T-cell (primary cell): ENCODE measurements at regions not wholly inside any gene's neighbourhood (a gene's known extent, or its start where the extent isn't known, plus 50 kb on each side); places are given as distances from the start of the nearest gene placed in this dataset.

ENCODE experiments used
- ATAC-seq, 4 experiments: fragments of 200-7000 bp in 3 of 4; fragments of 150-1000 bp in 1 of 4; cut with Tn5 transposase; replicated peaks in 1 of 4; 1 replicate in 3 of 4; 2 replicates in 1 of 4; pipeline ENCODE4 v1.10.0; 2021; ENCODE audit warnings: moderate library complexity in 3 of 4, mild to moderate bottlenecking in 2 of 4, moderate number of reproducible peaks in 1 of 4
- CTCF ChIA-PET, 2 donors: fragments of 300-600 bp; sonication (Branson Sonifier 250); formaldehyde crosslinking; loops; one replicate each; lab custom pipeline; 2022; ENCODE audit warnings: antibody characterized with exemption in 2 of 2; lab: Charles Lee
- POLR2A ChIA-PET, 2 donors: fragments of 300-600 bp; sonication (Branson Sonifier 250); formaldehyde crosslinking; loops; one replicate each; lab custom pipeline; 2022; ENCODE audit warnings: antibody characterized with exemption in 2 of 2; lab: Charles Lee
- DNase-seq, 35 experiments: peaks; one replicate each; pipeline versions ENCODE4 v3.0.0 to v3.0.0-alpha.2; 2013 to 2023
- H3K27ac ChIP-seq: one replicate; pipeline ENCODE4 v1.5.1; 2013; ENCODE audit warnings: low read length
- H3K27me3 ChIP-seq, 2 experiments: replicated peaks in 1 of 2; 1 replicate in 1 of 2; 2 replicates in 1 of 2; pipeline versions ENCODE4 v1.6.1 to v1.7.0; 2013; ENCODE audit warnings: low read length in 1 of 2, mixed read lengths in 1 of 2; ENCODE audit not compliant: control insufficient read depth in 2 of 2, insufficient read depth in 2 of 2; ENCODE audit errors: extremely low read depth in 1 of 2
- H3K36me3 ChIP-seq, 2 donors: 1 replicate in 1 of 2; 2 replicates in 1 of 2; pipeline versions ENCODE4 v1.6.1 to v1.7.0; 2013; ENCODE audit warnings: low read length in 1 of 2; ENCODE audit not compliant: control insufficient read depth in 2 of 2, insufficient read depth in 1 of 2; ENCODE audit errors: extremely low read depth in 1 of 2
- H3K4me1 ChIP-seq, 2 experiments: 1 replicate in 1 of 2; 2 replicates in 1 of 2; pipeline versions ENCODE4 v1.6.1 to v1.7.0; 2013; ENCODE audit warnings: low read length in 2 of 2, mixed read lengths in 1 of 2; ENCODE audit not compliant: insufficient read depth in 2 of 2, control insufficient read depth in 1 of 2; ENCODE audit errors: extremely low read depth in 1 of 2
- H3K4me3 ChIP-seq, 2 donors: 1 replicate in 1 of 2; 2 replicates in 1 of 2; pipeline versions ENCODE4 v1.5.1 to v1.7.0; 2013; ENCODE audit warnings: mild to moderate bottlenecking in 2 of 2, low read length in 1 of 2, moderate library complexity in 1 of 2; ENCODE audit not compliant: control insufficient read depth in 1 of 2; ENCODE audit errors: extremely low read depth in 1 of 2
- H3K9me3 ChIP-seq: 2 replicates; pipeline ENCODE4 v1.7.0; 2013
- H3K27ac Mint-ChIP-seq, 2 donors: one replicate each; pipeline ENCODE4 v1.8.0; 2020 to 2021; ENCODE audit warnings: mild to moderate bottlenecking in 2 of 2, mixed read lengths in 2 of 2
- H3K27me3 Mint-ChIP-seq, 2 donors: one replicate each; pipeline ENCODE4 v1.8.0; 2021 to 2022; ENCODE audit warnings: mixed read lengths in 2 of 2
- H3K36me3 Mint-ChIP-seq: one replicate; pipeline ENCODE4 v1.8.0; 2021; ENCODE audit warnings: mixed read lengths
- H3K4me1 Mint-ChIP-seq, 3 donors: one replicate each; pipeline ENCODE4 v1.8.0; 2020 to 2022; ENCODE audit warnings: mixed read lengths in 3 of 3, mild to moderate bottlenecking in 1 of 3
- H3K4me3 Mint-ChIP-seq, 3 donors: one replicate each; pipeline ENCODE4 v1.8.0; 2020 to 2022; ENCODE audit warnings: mild to moderate bottlenecking in 3 of 3, mixed read lengths in 3 of 3, moderate library complexity in 3 of 3
- H3K9me3 Mint-ChIP-seq, 3 donors: one replicate each; pipeline ENCODE4 v1.8.0; 2020 to 2022; ENCODE audit warnings: mixed read lengths in 3 of 3
- WGBS: methylation state at CpG from one replicate; pipeline ENCODE4 v1.1.5; 2013; ENCODE audit warnings: missing lambda C conversion rate; ENCODE audit not compliant: insufficient coverage; 5-methylcytosine and 5-hydroxymethylcytosine counted together

GRCh38 chr12:132408626-132409494 is 79.5 kb upstream of the GALNT9 start:
- peaks cover 0 to 2% of the 10 kb centered on the region in 2 donors for H3K27me3 Mint-ChIP-seq
- H3K9me3 Mint-ChIP-seq, result no peaks in the 10 kb centered on the region
- Histone ChIP-seq H3K9me3 (no peaks in the 10 kb centered on the region), H3K27ac (no peak overlapping the region), H3K4me3 (no peak overlapping the region), H3K4me1 (peaks cover 0 to 1% of the 10 kb centered on the region in 2 experiments), H3K27me3 (peaks cover 0 to 60% of the 10 kb centered on the region in 2 experiments), H3K36me3 (no peaks in the 10 kb centered on the region)
- ChIA-PET CTCF (interaction anchor here in 1 of 2 donors (0.7 kb wide), 1 partner anchor 22 kb away, joined by 3 read pairs; no protein-coding TSS in a partner anchor), POLR2A (no interaction called here)
- no peaks in the 10 kb centered on the region for H3K4me1 Mint-ChIP-seq
- no peak overlapping the region for H3K27ac Mint-ChIP-seq
- DNase-seq (no peak), ATAC-seq (no peak)
- H3K4me3 Mint-ChIP-seq, result no peak overlapping the region
- H3K36me3 Mint-ChIP-seq, result no peaks in the 10 kb centered on the region
- 75% methylated on average over 31 of the region's 33 CpGs for WGBS

- H3K27ac ChIP-seq, result no peak overlapping the region
Measured at GRCh38 chr12:132407992-132408391, 78.6 kb upstream of the GALNT9 start.

GRCh38 chr12:132407451-132407961 is 78.1 kb upstream of the GALNT9 start:
- no peak overlapping the region for H3K27ac ChIP-seq
- Mint-ChIP-seq H3K36me3 (no peaks in the 10 kb centered on the region), H3K27ac (no peak overlapping the region), H3K4me1 (no peaks in the 10 kb centered on the region), H3K27me3 (peaks cover 4 to 10% of the 10 kb centered on the region in 2 donors), H3K4me3 (no peak overlapping the region), H3K9me3 (no peaks in the 10 kb centered on the region)
- no peak for DNase-seq
- no peaks in the 10 kb centered on the region for H3K4me1 ChIP-seq
- H3K36me3 ChIP-seq, result no peaks in the 10 kb centered on the region
- ChIA-PET POLR2A (no interaction called here), CTCF (no interaction called here)
- ATAC-seq, result no peak
- peaks cover 0 to 70% of the 10 kb centered on the region in 2 experiments for H3K27me3 ChIP-seq
- H3K4me3 ChIP-seq, result no peak overlapping the region
- 71% methylated on average over 31 of the region's 32 CpGs for WGBS
- no peaks in the 10 kb centered on the region for H3K9me3 ChIP-seq

More at GRCh38 chr12:132407992-132408391, 78.6 kb upstream of the GALNT9 start:
- no peak for DNase-seq
- H3K36me3 ChIP-seq, result no peaks in the 10 kb centered on the region
- H3K4me1 Mint-ChIP-seq, result no peaks in the 10 kb centered on the region
- peaks cover 0 to 8% of the 10 kb centered on the region in 2 donors for H3K27me3 Mint-ChIP-seq
- no peak overlapping the region for H3K4me3 Mint-ChIP-seq
- H3K4me3 ChIP-seq, result no peak overlapping the region
- ATAC-seq, result no peak
- H3K27me3 ChIP-seq, result peaks cover 0 to 65% of the 10 kb centered on the region in 2 experiments
- ChIA-PET POLR2A (no interaction called here), CTCF (no interaction called here)
- H3K9me3 Mint-ChIP-seq, result no peaks in the 10 kb centered on the region
- H3K27ac Mint-ChIP-seq, result no peak overlapping the region
- H3K36me3 Mint-ChIP-seq, result no peaks in the 10 kb centered on the region
- H3K9me3 ChIP-seq, result no peaks in the 10 kb centered on the region
- H3K4me1 ChIP-seq, result no peaks in the 10 kb centered on the region
- 100% methylated on average over 1 of the region's 10 CpGs for WGBS

DNA sequence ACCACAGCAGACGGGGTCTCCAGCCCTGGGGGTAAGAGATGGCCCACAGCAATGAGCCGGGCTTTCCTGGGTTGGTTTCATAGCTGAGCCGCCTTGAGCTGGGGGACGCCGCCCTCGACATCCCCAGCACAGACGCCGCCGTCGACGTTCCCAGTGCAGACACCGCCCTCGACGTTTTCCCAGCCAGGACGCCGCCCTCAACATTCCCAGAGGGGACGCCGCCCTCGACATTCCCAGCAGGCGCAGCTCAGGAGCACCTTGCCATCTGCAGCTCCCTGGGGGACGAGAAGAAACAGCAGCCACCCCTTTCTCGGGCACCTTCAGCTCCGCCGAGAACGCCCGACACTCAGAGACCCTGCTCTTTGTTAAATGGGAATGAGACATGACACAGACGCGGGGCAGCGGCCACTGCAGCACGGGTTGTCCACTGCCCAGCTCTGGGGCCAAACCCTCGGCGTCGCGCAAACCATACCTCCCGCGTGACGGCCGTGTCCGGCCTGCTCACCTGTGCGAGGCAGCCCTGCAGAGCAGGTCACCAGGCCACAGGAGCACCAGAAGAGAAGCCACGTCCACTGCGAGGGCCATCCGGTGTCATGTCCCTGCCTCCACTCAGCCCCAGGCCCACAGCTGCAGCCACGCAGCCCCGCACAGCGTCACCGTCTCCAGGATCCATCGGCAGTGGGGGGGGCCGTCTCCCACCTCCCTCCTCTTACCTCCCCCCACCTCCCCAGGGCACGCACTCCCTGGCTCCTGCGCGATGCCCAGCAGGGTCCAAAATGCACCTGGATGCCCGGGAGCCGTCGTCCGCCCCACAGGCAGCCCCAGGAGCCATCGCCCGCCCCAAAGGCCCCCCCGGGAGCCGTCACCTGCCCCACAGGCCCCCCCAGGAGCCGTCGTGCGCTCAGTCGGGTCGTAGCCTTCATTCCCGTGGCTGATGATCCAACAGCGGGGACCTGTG is 77.4 kb upstream of the GALNT9 start:
- POLR2A ChIA-PET, result no interaction called here
- Mint-ChIP-seq H3K27ac (no peak overlapping the region), H3K36me3 (no peaks in the 10 kb centered on the region), H3K27me3 (peaks cover 11% of the 10 kb centered on the region in 2 donors), H3K9me3 (no peaks in the 10 kb centered on the region), H3K4me3 (no peak overlapping the region), H3K4me1 (no peaks in the 10 kb centered on the region)
- H3K27me3 ChIP-seq, result peaks cover 0 to 74% of the 10 kb centered on the region in 2 experiments
- no peak overlapping the region for H3K4me3 ChIP-seq
- H3K4me1 ChIP-seq, result no peaks in the 10 kb centered on the region
- DNase-seq (no peak), ATAC-seq (no peak)
- CTCF ChIA-PET, result no interaction called here
- H3K36me3 ChIP-seq, result no peaks in the 10 kb centered on the region
- WGBS, result 85% methylated on average over 59 of the region's 67 CpGs
- H3K27ac ChIP-seq, result no peak overlapping the region
- no peaks in the 10 kb centered on the region for H3K9me3 ChIP-seq

DNA sequence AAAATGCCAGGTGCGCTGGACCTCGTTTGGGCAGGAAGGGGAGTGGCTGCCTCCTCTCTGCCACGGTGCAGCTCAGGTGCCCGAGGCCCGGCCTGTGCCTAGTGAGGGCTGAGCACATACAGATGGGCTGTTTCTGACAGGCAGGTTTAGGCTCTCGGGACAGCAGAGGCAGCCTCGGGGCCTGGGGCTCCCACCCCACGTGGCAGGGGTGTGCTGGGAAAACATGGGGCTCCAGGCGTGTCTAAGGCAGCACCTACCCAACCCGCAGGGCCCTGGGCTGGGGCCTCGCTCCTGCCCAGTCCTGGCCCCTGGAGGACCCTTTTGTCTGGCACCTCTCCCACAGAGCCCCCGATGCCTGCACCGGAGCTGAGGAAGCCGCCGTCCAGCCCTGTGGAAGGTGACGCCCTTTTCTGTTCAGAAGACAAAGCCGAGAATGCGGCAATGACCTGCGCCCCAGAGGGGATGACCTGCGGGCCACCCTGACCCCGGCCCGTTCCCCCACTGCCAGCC is 76.4 kb upstream of the GALNT9 start:
- ChIA-PET POLR2A (no interaction called here), CTCF (no interaction called here)
- no peak for ATAC-seq

More for the DNA sequence above, 76.4 kb upstream of the GALNT9 start:
- H3K4me3 ChIP-seq, result no peak overlapping the region
- H3K4me3 Mint-ChIP-seq, result no peak overlapping the region
- no peaks in the 10 kb centered on the region for H3K9me3 ChIP-seq
- no peak overlapping the region for H3K27ac Mint-ChIP-seq
- H3K27me3 Mint-ChIP-seq, result peaks cover 14 to 18% of the 10 kb centered on the region in 2 donors
- H3K27ac ChIP-seq, result no peak overlapping the region
- no peak for DNase-seq
- H3K36me3 ChIP-seq, result no peaks in the 10 kb centered on the region
- H3K4me1 ChIP-seq, result no peaks in the 10 kb centered on the region
- no peaks in the 10 kb centered on the region for H3K9me3 Mint-ChIP-seq
- H3K36me3 Mint-ChIP-seq, result no peaks in the 10 kb centered on the region
- 71% methylated on average over 18 of the region's 22 CpGs for WGBS
- H3K27me3 ChIP-seq, result peaks cover 0 to 77% of the 10 kb centered on the region in 2 experiments
- no peaks in the 10 kb centered on the region for H3K4me1 Mint-ChIP-seq
